GM21619 (cell line): ENCODE measurements at regions not wholly inside any gene's neighbourhood (a gene's known extent, or its start where the extent isn't known, plus 50 kb on each side); places are given as distances from the start of the nearest gene placed in this dataset.

Source experiments
- ATAC-seq: cut with Tn5 transposase; IDR thresholded peaks from one replicate; pipeline ENCODE4 v1.9.1; 2021; ENCODE audit not compliant: unreplicated experiment

GRCh38 chr12:100675432-100675831, 101.9 kb downstream of the GAS2L3 start:
- no peak for ATAC-seq

- no peak for ATAC-seq
These were observed 107.6 kb downstream of the GAS2L3 start for GRCh38 chr12:100681074-100681473.

DNA sequence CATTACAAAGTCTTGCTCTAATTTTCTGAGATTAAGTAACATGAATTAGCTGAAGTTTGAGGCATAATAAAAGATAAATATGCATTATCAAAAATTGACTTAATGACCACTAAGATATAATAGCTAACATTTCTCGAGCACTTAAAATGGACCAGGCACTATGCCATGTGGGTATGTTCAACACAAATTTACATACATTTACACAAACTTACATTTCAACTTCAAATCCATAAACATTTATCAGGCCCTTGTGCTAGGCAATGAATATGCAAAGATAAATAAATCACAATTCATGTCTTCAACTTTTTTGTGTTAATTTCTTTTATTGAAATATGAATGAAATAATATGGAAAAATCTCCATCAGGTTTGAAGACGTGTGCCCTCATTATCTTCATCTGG, 108.7 kb downstream of the GAS2L3 start:
- ATAC-seq = no peak

DNA sequence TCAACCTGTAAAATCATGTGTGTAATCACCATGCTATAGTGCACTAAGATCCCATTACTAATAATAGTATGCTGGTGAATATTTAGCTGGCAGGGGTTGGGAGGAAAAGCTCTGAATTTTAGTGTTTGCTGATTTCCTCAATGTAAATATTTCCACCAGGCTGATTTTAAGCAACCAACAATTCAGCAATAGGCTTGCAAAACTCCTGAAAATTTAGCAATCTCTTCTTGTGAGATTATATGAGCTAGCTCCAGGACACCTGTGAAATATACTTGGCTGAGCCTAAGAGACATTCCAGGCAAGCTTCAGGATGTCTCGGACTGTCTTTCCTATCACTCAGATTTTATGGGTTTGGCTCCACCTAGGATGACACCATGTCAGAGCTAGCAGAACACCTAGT, 106.9 kb upstream of the ANO4 start:
- no peak for ATAC-seq

DNA sequence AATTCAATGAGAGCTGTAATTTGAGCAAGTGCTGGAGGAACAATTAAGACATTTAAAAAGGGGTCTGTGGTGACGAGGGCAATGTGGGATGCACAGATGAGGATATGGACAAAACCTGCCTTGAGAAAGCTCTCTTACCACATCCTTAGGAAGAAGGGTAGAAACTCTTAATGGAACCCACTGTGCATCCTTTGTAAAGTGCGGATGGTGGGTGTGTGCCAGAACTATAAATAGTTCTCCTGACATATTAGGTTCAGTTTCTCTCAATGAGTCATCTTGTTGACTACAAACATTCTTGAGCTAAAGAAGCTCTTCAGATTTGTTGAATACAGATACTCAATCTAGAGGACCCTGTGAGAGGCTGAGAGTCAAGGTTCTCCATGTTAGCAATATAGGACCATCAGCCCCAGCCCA, 106.1 kb upstream of the ANO4 start:
- ATAC-seq = no peak

GRCh38 chr12:100692502-100692901, 102.1 kb upstream of the ANO4 start:
- ATAC-seq = no peak

DNA sequence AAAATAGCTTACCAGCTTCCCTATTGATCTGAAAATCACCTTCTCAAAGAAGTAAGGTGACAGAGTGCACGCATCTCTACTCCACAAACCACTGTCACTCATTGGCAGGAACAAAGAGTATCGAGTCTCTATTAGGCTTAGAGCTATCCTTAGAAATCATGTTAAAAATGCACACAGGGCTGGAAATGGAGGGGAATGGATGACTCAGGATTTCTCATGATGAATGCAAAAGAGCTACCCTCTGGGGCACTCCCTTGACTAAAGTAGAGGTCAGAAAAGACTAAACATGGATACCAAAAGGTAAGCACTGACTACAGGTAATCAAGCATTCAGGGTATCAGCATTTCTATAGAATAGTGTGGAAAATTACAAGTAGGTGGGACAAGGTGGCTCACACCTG, 96.1 kb upstream of the ANO4 start:
- peak; percentile 32 for ATAC-seq

- peak; percentile 67 for ATAC-seq
These were observed 95.4 kb upstream of the ANO4 start for GRCh38 chr12:100699209-100699608.

DNA sequence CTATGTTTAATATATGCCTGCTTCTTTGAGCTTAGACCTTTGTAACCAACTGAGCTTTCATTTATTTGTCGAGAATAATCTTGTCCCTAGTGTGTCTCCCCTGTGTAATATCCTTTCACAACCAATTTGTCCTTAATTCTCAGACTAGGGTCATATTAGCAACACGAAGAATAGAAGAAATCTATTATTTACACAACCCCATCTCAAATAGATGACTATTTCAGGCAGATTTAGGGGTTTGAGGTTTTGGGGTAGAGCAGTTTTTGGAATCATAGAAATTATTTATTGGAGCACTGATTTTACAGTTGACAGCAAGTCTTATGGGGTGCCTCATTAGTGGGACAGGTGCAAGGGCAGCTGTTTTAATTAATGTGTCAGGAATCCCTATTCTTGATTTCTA, 91.2 kb upstream of the ANO4 start:
- ATAC-seq = no peak

- ATAC-seq = no peak
These were observed 90.7 kb upstream of the ANO4 start for GRCh38 chr12:100703868-100704267.

DNA sequence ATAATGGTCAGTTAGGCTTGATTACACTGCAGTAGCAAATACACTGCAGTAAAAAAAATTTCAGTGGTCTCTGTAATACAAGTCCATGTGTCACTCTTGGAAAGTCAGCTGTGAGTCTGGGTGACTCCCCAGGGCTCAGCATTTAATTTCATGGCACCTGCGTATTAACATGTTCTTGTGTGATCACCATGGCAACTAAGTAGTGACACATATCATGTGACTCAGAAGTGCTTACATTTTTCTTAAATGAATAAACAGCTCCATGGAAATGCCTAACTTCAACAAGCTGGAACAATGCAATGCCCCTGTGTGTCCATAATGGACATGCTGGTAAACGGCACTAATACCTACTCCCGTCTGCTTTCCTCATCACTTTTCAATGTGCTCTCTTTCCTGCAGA, 88.5 kb upstream of the ANO4 start:
- ATAC-seq = no peak

- ATAC-seq = no peak
These were observed 86.0 kb upstream of the ANO4 start for GRCh38 chr12:100708591-100708990.

DNA sequence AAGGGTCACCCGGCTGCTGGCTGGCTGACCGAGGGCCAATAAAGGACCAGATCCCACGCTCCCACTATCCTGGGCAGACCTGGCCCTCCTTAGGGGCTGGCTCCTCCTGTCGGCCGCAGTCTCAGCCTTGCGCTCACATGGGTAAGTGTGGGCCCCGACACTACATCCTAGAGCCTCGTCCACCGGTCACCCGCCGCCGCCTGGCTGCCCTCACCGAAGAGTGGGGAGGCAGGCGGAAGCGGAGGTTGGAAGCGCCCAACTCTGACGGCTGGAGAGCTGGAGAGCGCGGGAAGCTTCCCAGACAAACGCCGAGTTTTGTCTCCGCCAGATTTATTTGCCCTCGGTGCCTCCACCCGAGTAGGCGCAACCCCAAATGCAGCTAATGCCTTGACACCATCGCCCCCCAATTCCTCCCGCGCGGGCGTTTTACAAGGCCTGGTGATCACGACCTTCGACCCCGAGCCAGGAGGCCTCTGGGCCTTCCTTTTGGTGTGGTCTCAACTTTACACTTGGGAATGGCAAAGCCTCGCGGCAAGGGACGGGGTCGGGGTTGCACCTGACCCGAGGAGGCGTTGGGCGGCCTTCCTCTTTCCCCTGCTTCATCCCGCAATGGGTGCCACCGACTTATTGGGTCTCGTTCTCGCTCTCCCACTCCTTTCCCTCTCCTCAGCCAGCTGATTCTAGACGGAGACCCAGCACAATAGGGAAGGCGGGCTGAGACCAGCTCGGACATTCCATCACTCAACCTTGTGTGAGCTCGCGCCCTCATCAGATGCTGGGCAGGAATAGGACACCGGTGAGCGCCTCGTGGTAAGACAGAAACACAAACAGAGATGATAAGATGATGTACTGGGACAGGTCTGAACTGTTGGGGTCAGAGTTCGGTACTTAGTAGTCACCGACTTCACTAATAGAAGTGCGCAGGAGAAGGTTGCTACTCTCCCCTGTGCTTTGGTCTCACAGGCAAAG, 78.3 kb upstream of the ANO4 start:
- no peak for ATAC-seq

DNA sequence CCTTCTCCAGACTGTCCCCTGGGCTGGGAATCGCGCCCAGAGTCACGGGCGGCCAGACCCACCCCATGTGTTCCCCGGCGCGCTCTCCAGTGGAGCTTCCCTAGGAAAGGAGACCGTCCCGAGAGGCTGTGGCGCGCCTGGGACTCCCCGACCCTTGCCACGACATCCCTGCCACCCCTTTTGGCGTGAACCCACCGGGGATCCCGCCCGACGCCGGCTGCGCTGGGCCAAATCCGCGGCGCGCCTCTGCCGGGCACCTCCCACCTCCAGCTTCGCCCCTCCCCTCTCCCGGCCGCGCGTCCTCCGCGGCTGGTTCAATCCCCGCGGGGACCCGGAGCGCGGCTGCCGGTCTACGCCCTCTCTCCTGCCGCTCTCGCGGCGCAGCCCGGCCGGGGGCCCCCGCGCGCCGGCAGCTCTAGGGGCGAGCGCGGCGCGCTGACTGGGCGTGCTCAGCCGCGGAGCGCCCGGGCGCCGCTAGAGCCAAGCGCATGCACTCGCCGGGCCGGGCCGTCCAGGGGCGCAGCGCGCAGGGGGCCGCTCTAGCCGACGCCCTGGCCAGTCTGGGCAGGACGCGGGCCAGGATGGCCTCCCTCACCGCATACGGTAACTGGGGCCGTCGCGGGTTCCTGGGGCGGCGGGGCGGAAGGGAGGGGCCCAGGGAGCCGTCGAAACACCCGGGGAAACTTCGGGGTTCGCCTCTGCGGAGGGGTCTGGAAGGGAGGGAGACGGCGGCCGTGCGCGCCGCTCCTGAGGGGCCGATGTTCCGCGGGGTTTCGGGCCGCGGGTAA, 77.4 kb upstream of the ANO4 start:
- no peak for ATAC-seq

GRCh38 chr12:100717733-100718067, 76.9 kb upstream of the ANO4 start:
- no peak for ATAC-seq

GRCh38 chr12:100718187-100718586, 76.4 kb upstream of the ANO4 start:
- ATAC-seq = no peak

- ATAC-seq = no peak
These were observed 74.4 kb upstream of the ANO4 start for GRCh38 chr12:100720016-100720654.

DNA sequence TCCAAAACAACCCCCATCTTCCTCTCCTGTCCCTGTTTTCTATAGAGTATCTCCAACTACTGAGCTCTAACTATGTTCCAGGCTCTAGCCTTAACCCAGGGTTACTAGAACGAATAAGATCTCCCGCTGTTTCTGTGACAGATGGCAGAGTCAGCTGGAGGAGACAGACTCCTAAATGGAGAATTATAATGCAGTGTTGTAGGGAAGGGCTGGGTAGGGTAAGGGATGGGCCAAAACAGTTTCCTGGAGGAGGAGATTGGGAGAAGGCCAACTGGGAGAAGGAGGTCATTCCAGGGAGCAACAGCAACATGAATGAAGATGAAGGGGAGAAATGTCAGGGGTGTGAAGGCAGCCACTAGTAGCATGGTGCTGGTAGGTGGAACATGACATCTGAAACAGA, 73.4 kb upstream of the ANO4 start:
- ATAC-seq = no peak

GRCh38 chr12:100724071-100724470, 70.5 kb upstream of the ANO4 start:
- no peak for ATAC-seq

DNA sequence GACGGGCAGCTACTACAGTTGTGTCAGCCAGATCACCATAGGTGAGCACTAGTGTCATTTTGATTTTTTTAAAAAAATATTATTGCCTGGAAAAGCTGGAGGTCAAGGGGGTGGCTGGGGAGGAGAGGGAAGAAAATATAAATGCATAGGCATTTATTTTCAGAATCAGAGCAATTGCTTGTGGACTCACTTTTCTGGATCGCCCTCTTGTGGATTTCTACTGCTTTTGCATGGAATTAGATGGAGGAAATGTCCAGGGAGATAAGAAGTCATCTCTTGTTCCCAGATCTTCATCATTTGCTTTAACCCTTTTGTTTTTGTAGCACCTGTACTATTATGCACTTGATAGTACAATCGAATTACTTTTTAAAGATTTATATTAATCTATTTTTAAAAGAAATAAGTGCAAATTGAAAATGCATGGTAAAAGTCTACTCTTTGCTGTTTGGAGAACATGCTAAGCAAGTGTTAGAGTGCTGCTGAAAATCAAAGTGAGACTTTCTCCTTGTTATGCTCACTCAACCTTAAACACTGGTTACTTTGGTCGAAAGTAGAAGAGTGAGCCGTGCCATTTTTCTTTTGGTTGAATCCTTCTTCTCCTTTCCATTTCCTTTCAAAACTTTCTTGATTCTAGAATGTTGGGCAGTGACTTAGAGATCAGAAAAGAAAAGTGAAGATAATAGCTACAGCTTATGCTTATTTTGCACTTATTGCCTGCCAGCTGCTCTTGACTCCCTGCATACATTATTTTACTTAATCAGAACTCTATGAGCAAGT, 60.6 kb upstream of the ANO4 start:
- peak; percentile 81 for ATAC-seq

GRCh38 chr12:100737168-100737567, 57.4 kb upstream of the ANO4 start:
- no peak for ATAC-seq
